IMR-90 (cell line): ENCODE measurements at regions not wholly inside any gene's neighbourhood (a gene's known extent, or its start where the extent isn't known, plus 50 kb on each side); places are given as distances from the start of the nearest gene placed in this dataset.

ENCODE experiments used
- ATAC-seq: fragments of 200-7000 bp; cut with Tn5 transposase; 2 replicates; pipeline ENCODE4 v1.9.1; 2020; ENCODE audit warnings: low read depth, mild to moderate bottlenecking, moderate library complexity
- BruUV-seq: library from RNA; stranded (reverse); fragments of 400-500 nt; replicated peaks from 2 replicates; lab custom pipeline; 2021; lab: Mats Ljungman, UMichigan
- CTCF ChIA-PET: fragments of 300-600 bp; formaldehyde crosslinking; extraction: SDS; loops from one replicate; lab custom pipeline; 2021; ENCODE audit warnings: antibody characterized with exemption; lab: Yijun Ruan, JAX
- POLR2A ChIA-PET: fragments of 300-600 bp; sonication (Branson Sonifier 250); formaldehyde crosslinking; loops from one replicate; lab custom pipeline; 2022; ENCODE audit warnings: antibody characterized with exemption; ENCODE audit not compliant: unreplicated experiment; lab: Charles Lee
- DNase-seq: peaks from one replicate; pipeline ENCODE4 v3.0.0; 2013
- H2AFZ ChIP-seq: replicated peaks from 2 replicates; pipeline ENCODE3; 2013; ENCODE audit warnings: low read length, mild to moderate bottlenecking; ENCODE audit not compliant: poor library complexity
- H2AK5ac ChIP-seq: 2 replicates; pipeline ENCODE4 v1.6.1; 2013; ENCODE audit warnings: low read depth, low read length, inconsistent platforms
- H2AK9ac ChIP-seq: replicated peaks from 2 replicates; pipeline ENCODE3; 2013; ENCODE audit warnings: mild to moderate bottlenecking, low read depth, low read length, moderate library complexity; ENCODE audit not compliant: poor library complexity
- H2BK120ac ChIP-seq: 2 replicates; pipeline ENCODE4 v1.6.1; 2013; ENCODE audit warnings: low read depth, low read length, inconsistent platforms
- H2BK15ac ChIP-seq: 3 replicates; pipeline ENCODE4 v1.6.1; 2013; ENCODE audit warnings: low read depth, low read length, inconsistent platforms
- H2BK20ac ChIP-seq: 2 replicates; pipeline ENCODE4 v1.6.1; 2013; ENCODE audit warnings: low read depth, mild to moderate bottlenecking, inconsistent platforms, low read length, moderate library complexity
- H2BK5ac ChIP-seq: 2 replicates; pipeline ENCODE4 v1.6.1; 2013; ENCODE audit warnings: mild to moderate bottlenecking, low read depth, low read length, inconsistent platforms; ENCODE audit not compliant: poor library complexity, severe bottlenecking
- H3K14ac ChIP-seq: replicated peaks from 2 replicates; pipeline ENCODE4 v1.6.1; 2013; ENCODE audit warnings: low read depth, low read length, inconsistent platforms
- H3K18ac ChIP-seq: 2 replicates; pipeline ENCODE4 v1.6.1; 2013; ENCODE audit warnings: low read depth, low read length, control low read depth
- H3K23ac ChIP-seq: 2 replicates; pipeline ENCODE4 v1.6.1; 2013; ENCODE audit warnings: low read depth, low read length, inconsistent platforms
- H3K27ac ChIP-seq: 2 replicates; pipeline ENCODE4 v1.5.1; 2013; ENCODE audit warnings: mild to moderate bottlenecking, control low read depth, low read length; ENCODE audit not compliant: insufficient read depth
- H3K27me3 ChIP-seq: 2 replicates; pipeline ENCODE4 v1.6.1; 2013; ENCODE audit warnings: low read length; ENCODE audit not compliant: control insufficient read depth, insufficient read depth
- H3K36me3 ChIP-seq: 2 replicates; pipeline ENCODE4 v1.6.1; 2013; ENCODE audit warnings: low read length, mixed read lengths; ENCODE audit not compliant: control insufficient read depth, insufficient read depth
- H3K4ac ChIP-seq: 2 replicates; pipeline ENCODE4 v1.6.1; 2013; ENCODE audit warnings: low read depth, low read length, inconsistent platforms
- H3K4me1 ChIP-seq: 2 replicates; pipeline ENCODE4 v1.6.1; 2013; ENCODE audit warnings: low read length, mixed read lengths; ENCODE audit not compliant: control insufficient read depth, insufficient read depth
- H3K4me2 ChIP-seq: 2 replicates; pipeline ENCODE4 v1.6.1; 2013; ENCODE audit warnings: low read depth, mild to moderate bottlenecking, control low read depth, low read length, moderate library complexity
- H3K4me3 ChIP-seq: 2 replicates; pipeline ENCODE4 v1.5.1; 2013; ENCODE audit warnings: low read depth, mild to moderate bottlenecking, control low read depth, low read length, moderate library complexity; ENCODE audit not compliant: insufficient read depth
- H3K56ac ChIP-seq: 2 replicates; pipeline ENCODE4 v1.6.1; 2013; ENCODE audit warnings: low read length, inconsistent platforms; ENCODE audit not compliant: insufficient read depth; ENCODE audit errors: extremely low read depth
- H3K79me1 ChIP-seq, 2 experiments: 2 replicates each; pipeline ENCODE4 v1.6.1; 2013; ENCODE audit warnings: low read length in 2 of 2, inconsistent platforms in 1 of 2, low read depth in 1 of 2
- H3K9ac ChIP-seq: 2 replicates; pipeline ENCODE4 v1.6.1; 2013; ENCODE audit warnings: low read depth, low read length, control low read depth
- H3K9me1 ChIP-seq: 2 replicates; pipeline ENCODE4 v1.6.1; 2013; ENCODE audit warnings: low read length, inconsistent platforms; ENCODE audit not compliant: insufficient read depth
- H3K9me3 ChIP-seq: 2 replicates; pipeline ENCODE4 v1.6.1; 2013; ENCODE audit warnings: low read length; ENCODE audit not compliant: control insufficient read depth, insufficient read depth
- H4K20me1 ChIP-seq: 2 replicates; pipeline ENCODE4 v1.6.1; 2013; ENCODE audit warnings: low read length, inconsistent platforms; ENCODE audit not compliant: insufficient read depth
- H4K5ac ChIP-seq: 2 replicates; pipeline ENCODE4 v1.6.1; 2013; ENCODE audit warnings: mild to moderate bottlenecking, low read depth, low read length, control low read depth
- H4K8ac ChIP-seq, 2 experiments: 2 replicates each; pipeline ENCODE4 v1.6.1; 2013; ENCODE audit warnings: low read depth in 2 of 2, low read length in 2 of 2, control low read depth in 1 of 2, inconsistent platforms in 1 of 2
- H4K91ac ChIP-seq: 2 replicates; pipeline ENCODE4 v1.6.1; 2013; ENCODE audit warnings: low read depth, low read length, inconsistent platforms; ENCODE audit not compliant: insufficient read depth
- BHLHE40 ChIP-seq: fragments of 150-350 bp; IDR thresholded peaks from 2 replicates; pipeline ENCODE4 v1.6.1; 2016; ENCODE audit warnings: mild to moderate bottlenecking, low read depth, low read length
- WGBS, 2 experiments: methylation state at CpG; one replicate each; pipeline versions ENCODE4 v1.1.5 to v1.1.7; 2013; ENCODE audit warnings: missing lambda C conversion rate in 2 of 2; ENCODE audit not compliant: insufficient read length in 1 of 2; ENCODE audit errors: extremely low coverage in 2 of 2; 5-methylcytosine and 5-hydroxymethylcytosine counted together
- dilution Hi-C: fragments of 300-500 bp; cut with HindIII; formaldehyde crosslinking; loops from one replicate; pipeline ENCODE4 v1.14.3; 2018; ENCODE audit warnings: low sequenced_read_pairs; ENCODE audit not compliant: unreplicated experiment
- in situ Hi-C: fragments of 300-500 bp; cut with MboI; formaldehyde crosslinking; loops from 3 replicates; pipeline ENCODE4 v1.14.3; 2019; ENCODE audit warnings: low sequenced_read_pairs, inconsistent platforms, mixed read lengths
- intact Hi-C: fragments of 100-400 bp; cut with micrococcal nuclease; formaldehyde crosslinking; loops from 2 replicates; pipeline ENCODE4 v1.10.0; 2022

- no peak for TF ChIP-seq BHLHE40
- dilution Hi-C loops: no loop called here
- POLR2A ChIA-PET: no interaction called here
Measured at GRCh38 chr9:77084094-77084493, 64.6 kb downstream of the FOXB2 start.

More at GRCh38 chr9:77084094-77084493, 64.6 kb downstream of the FOXB2 start:
- H2BK20ac ChIP-seq: no peak overlapping the region
- H2BK120ac ChIP-seq: no peak overlapping the region
- H3K23ac ChIP-seq: no peak overlapping the region
- H3K9me1 ChIP-seq: no peaks in the 10 kb centered on the region
- H3K14ac ChIP-seq: no peak overlapping the region
- H3K9me3 ChIP-seq: no peaks in the 10 kb centered on the region
- no peaks in the 10 kb centered on the region for H3K36me3 ChIP-seq
- H3K27me3 ChIP-seq: no peaks in the 10 kb centered on the region; the same call in 1 of the 2 replicates
- no peak overlapping the region for H4K5ac ChIP-seq
- CTCF ChIA-PET: no interaction called here
- no peak overlapping the region for H2AFZ ChIP-seq
- H3K18ac ChIP-seq: no peak overlapping the region
- in situ Hi-C loops: no loop called here
- no TSS peak for BruUV-seq
- DNase-seq (no peak), ATAC-seq (no peak)
- no peak overlapping the region for H2AK9ac ChIP-seq
- H3K27ac ChIP-seq: no peak overlapping the region
- H3K4me2 ChIP-seq: no peak overlapping the region
- H3K79me1 ChIP-seq: no peaks in the 10 kb centered on the region
- no peak overlapping the region for H3K4me3 ChIP-seq
- H3K9ac ChIP-seq: no peak overlapping the region
- no peak overlapping the region for H4K8ac ChIP-seq
- no peak overlapping the region for H3K56ac ChIP-seq
- H2AK5ac ChIP-seq: no peak overlapping the region
- H4K20me1 ChIP-seq: no peaks in the 10 kb centered on the region
- H2BK5ac ChIP-seq: no peak overlapping the region
- intact Hi-C loops: no loop called here
- H3K4ac ChIP-seq: no peak overlapping the region
- WGBS, 2 experiments: no CpG with 5 or more reads among the region's 3 CpGs
- no peak overlapping the region for H4K91ac ChIP-seq
- no peak overlapping the region for H2BK15ac ChIP-seq
- no peaks in the 10 kb centered on the region for H3K4me1 ChIP-seq
